GM04503 (cell line): ENCODE measurements at regions not wholly inside any gene's neighbourhood (a gene's known extent, or its start where the extent isn't known, plus 50 kb on each side); places are given as distances from the start of the nearest gene placed in this dataset.

Experiments
- DNase-seq: peaks from one replicate; pipeline ENCODE4 v3.0.0-alpha.2; 2012; ENCODE audit warnings: low read depth

DNA sequence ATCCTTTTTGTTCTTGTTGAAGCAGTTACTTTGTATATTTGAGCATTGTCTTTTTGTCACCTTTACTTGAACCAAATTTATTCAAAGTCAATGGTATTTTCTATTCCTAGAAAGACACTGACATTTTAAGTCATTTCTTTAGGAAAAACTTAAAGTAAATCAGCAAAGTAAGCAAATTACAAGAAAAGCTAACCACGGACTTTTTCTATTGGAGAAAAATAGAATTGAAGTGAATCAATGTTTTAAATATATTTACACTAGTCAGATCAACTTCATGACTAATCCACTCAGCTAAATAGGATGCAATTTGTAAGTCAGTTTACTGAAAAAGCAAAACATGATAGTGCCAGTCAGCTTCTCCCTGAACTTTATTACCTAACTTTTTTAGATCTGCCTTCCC is 733.8 kb upstream of the ALCAM start:
- DNase-seq, result no peak

DNA sequence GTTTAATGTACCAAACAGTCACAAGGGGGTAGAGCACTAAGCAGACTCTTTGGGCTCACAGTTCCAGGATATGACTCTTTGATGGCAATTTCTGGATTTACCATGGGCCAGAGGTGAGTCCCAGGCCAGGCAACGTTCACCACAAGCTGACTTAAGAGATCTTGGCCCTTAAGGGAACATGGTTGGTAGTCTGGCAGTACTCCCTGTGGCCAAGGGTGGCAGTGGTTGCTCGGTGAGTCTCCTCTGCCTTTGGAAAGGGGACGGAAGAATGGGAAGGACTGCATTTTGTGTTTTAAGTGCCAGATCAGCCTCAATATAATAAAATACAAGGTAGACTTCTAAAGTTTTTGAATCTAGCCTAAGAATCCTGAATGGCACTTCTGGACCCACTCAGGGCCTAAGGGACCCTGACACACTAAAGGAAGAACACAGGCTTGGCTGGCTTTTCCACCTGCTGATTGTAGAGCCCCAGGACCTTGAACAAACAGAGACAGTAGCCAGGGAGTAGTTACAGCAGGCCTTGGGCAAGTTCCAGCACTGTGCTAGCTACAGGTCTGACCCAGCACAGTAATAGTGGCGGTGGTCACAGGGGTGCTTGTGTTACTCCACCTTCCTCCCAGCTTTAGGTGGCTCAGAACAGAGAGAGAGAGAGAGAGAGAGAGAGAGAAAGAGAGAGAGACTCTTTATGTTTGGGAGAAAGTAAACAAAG is 730.7 kb upstream of the ALCAM start:
- no peak for DNase-seq

DNA sequence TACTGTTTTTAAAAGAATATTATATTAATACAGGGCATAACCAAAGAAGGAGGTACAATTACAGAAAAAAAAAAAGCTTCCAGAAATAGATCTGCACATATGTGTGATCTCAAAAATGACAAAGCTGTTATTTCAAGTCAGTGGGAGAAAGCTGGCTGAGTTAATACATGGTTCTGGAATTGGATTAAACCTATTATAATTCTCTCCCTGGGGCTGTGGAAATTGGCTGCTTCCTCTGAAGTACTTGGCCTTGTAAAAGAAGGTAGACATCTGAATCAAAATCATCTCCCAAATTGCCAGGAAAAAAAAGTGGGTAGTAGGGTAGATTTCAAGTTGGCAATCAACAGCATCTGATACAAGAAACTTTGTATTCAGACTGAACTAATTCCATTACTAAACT is 723.9 kb upstream of the ALCAM start:
- DNase-seq, result no peak

DNA sequence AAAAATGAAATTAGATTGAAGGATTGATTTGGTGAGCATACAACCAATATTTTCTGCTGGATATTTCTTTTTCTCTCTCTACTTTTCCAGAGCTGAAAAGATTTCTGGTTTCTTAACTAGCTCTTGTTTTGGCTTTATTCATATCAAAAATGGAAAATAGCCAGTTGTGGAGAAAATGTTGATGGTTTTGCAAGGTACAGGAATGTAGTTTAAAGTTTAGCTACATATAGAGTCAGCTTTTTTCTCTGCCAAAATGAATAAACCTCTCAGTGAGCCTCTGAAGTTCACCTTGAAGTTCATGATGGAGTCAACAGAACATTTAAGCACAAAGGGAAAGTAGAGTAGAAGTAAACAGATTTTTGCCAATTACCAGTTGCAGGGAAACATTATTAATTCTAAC is 720.5 kb upstream of the ALCAM start:
- no peak for DNase-seq

DNA sequence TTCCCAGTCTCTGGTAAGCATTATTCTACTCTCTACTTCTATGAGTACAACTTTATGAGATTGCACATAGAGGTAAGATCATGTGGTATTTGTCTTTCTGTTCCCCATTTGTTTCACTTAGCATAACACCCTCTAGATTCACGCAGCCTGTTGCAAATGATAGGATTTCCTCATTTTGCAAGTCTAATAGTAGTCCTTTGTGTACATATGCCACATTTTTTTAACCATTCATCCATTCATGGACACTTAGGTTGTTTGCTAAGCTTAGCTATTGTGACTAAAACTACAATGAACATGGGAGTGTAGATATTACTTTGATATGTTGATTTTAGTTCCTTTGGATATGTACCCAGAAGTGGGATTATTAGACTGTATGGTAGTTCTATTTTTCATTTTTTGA is 717.9 kb upstream of the ALCAM start:
- DNase-seq, result no peak

DNA sequence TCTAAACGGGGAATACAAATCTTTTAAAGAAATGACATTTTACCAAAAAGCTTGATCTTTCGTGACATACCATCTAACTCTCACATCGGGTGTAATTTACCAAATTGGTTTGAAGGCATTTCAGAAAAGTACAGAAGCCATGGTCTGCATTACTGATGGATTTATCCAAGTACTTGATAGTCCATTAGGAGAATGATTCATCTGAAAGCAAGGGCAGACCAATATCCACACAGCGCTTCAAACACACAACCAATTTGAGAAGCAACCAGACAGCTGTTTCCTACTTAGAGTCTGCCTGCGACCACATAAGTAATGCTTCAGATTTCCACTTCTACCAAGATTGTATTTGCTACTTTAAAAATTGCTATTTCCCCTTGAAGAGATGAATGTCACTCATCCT is 697.6 kb upstream of the ALCAM start:
- no peak for DNase-seq

DNA sequence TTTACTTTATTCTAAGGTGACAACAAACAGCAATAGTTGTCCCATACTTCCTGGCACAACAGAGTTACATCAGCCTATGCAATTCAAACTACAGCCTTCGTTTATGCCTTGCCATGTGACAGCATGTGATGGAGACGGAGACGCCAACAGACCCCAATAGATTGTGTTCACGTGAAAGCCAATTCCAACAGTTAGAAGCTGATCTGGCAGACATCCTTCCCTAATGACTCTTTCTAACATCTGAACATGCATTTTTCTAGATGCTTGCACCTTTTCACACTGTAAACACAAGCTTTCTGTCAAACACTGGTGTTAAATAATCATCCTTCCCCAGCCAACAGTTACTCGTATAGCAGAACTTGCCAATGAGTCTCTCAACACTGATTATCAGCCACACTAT is 694.4 kb upstream of the ALCAM start:
- DNase-seq, result no peak

DNA sequence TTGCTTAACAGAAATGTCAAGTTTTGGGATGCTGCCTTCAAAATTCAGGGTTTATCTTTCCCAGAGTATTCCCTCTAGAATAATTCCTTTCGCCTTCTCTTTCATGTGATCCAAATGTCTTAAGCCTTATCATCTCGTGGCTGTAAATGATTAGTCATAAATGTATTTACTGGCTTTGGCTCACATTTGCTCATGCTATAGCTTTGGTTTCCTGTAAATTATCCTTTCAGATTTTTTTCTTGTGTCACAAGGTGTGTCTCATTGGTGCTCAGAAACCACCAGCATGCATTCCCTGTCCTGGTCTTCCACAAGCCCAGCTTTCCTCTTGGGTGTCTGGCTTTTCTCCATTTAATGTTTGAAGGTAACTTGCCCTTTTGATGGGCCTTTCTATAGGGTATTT is 692.7 kb upstream of the ALCAM start:
- DNase-seq, result no peak

DNA sequence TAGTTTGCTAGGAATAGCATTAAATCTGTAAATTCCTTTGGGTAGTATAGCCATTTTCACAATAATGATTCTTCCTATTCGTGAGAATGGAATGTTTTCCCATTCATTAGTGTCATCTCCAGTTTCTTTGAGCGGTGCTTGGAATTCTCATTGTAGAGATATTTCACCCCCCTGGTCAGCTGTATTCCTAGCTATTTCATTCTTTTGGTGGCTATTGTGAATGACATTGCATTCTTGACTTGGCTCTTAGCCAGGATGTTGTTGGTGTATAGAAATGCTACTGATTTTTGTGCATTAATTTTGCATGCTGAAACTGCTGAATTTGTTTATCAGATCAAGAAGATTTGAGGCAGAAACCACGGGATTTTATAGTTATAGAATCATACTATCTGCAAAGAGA is 690.5 kb upstream of the ALCAM start:
- DNase-seq, result no peak

DNA sequence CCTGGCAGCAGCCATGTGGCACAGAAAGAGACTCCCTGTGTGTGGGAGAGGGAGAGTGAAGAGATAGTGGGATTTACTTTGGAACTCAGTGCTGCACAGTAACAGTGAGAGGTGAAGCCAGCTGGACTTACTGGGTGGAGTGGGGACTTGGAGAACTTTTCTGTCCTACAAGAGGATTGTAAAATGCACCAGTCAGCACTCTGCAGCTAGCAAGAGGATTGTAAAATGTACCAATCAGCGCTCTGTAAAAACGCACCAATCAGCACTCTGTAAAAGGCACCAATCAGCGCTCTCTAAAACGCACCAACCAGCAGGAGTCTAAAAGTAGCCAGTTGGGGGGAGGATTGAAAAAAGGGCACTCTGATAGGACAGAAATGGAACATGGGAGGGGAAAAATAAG is 688.8 kb upstream of the ALCAM start:
- DNase-seq, result no peak

DNA sequence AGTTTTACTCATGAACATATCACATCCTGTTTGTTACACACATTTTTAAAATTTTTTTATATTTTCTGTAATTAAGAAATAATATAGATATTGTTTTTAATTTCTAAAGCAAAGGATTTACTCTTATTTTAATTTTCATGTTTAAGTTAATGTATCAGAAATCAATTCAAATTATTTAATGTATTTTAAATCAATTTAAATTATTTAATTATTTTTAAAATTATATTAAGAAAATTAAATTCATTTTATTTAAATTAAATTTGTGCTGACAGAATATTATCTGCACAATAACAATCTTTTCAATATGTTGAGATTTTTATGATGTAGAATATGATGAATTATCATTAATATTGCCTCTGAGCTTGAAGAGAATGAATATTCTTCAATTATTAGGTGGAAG is 681.2 kb upstream of the ALCAM start:
- DNase-seq, result no peak

DNA sequence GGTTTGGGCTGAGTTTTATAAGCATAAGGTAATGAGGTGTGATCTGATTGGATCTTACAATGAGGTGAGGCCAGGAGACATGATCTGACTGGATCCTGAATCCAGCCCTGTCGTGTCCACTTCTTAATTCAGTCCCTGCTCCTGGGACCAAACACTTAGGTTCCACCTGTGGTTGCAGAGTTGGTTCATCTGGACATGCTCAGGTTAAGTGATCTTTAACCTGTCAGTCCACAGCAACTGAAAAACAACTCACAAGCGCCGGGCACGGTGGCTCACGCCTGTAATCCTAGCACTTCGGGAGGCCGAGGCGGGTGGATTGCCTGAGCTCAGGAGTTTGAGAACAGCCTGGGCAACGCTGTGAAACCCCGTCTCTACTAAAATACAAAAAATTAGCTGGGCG is 679.3 kb upstream of the ALCAM start:
- DNase-seq, result no peak

DNA sequence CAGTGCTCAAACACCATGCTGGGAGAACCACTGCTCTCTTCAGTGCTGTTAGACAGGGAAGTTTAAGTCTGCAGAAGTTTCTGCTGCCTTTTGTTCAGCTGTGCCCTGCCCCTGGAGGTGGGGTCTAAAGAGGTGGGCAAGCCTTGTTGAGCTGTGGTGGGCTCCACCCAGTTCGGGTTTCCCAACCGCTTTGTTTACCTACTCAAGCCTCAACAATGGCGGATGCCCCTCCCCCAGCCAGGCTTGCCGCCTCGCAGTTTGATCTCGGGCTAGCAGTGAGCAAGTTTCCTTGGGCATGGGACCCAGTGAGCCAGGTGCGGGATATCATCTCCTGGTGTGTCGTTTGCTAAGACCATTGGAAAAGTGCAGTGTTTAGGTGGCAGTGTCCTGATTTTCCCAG is 670.2 kb upstream of the ALCAM start:
- no peak for DNase-seq

DNA sequence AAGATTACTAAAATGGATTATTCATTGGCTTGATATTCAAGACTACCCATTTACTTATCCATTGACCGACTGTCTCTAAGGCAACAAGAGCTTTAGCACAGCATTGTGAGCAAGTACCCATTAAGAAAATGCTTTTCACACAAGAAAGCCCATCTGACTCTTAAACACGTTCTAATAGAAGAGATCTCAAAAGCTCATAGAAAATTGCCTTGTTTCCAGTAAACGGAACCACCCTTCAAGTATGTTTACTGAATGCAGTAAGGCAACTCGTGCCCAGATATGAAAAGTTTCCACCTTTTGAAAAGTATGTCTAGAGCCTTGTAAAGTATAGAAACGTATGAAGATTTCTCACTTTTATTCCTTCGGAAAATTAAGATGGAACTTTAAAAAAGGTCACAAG is 655.3 kb upstream of the ALCAM start:
- no peak for DNase-seq

DNA sequence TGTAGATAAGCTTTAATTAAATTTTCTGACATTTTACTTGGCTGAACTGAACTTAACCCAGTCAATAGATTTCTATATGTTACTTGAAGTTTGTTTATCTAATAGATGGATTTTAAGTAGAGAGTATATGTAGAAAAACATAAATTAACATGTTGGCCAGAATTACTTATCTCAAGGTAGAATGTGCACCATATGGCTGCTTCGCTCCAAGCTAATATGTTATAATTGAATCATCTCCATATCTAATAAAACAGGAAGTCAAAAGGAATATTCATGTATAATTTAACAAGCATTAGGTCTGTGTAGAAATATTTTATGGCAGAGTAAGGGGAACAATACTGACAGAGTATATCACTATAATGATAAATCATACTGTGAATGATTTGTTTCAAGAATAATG is 650.7 kb upstream of the ALCAM start:
- DNase-seq, result no peak

DNA sequence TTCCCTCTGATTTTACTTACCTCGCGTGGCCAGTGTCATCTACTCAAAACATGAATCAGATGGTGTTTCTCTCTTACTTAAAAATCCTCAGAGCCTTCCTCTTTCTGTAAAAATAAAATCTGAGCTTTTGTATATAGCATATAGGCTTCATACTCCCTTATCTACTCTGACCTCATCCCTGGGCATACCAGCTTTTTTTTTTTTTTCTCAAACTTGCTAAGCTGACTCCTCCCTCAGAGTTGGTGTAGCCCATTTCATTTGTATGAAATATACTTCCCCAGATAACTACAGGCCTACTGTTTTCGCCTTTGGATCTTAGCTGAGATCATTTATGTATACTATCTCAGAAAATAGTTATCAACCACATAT is 648.9 kb upstream of the ALCAM start:
- DNase-seq, result no peak

DNA sequence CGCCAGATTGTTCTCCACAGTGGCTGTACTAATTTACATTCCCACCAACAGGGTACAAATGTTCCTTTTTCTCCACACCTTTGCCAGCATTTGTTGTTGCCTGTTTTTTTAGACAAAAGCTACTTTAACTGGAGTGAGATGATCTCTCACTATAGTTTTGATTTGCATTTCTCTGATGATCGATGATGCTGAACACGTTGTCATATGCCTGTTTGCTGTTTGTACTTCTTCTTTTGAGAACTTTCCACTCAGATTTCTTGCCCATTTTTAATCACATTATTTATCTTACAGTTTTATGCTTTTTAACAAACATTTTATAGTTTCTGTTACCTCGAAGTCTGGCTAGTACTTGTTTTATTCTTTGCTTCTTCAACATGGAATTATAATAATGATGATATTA is 643.7 kb upstream of the ALCAM start:
- no peak for DNase-seq

DNA sequence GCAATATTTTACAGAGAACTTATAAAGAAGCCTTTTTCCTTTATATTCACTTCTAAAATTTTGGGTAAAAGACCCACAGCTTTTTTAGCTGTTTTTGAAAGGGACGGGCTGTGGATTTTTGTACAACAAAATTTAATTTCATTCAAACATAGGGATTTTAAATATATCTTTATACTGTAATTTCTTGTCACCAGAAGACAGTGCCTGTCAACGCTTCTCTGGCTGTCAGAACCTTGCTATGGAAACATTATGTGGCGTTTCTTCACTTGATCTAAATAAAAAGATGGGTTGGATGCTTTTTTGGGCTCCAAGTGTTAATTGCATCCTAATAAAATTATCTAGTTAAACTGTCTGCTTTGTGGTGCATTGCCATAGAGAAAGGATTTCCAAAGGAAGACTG is 635.6 kb upstream of the ALCAM start:
- DNase-seq, result no peak

DNA sequence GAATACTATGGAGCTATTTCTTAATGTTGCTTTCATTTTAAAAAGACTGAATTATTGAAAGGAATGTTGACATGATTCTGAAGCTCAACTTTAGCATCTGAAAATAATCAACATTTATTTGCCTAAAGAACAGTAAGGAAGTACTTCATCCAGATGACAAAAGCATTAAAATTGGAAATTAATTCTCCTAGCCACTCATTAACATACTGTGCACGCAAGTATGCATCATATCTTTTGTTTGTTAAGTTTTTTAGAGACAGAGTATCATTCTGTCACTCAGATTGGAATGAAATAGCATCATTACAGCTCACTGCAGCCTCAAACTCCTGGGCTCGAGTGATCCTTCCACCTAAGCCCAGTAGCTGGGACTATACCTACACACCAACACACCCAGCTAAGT is 632.1 kb upstream of the ALCAM start:
- no peak for DNase-seq

DNA sequence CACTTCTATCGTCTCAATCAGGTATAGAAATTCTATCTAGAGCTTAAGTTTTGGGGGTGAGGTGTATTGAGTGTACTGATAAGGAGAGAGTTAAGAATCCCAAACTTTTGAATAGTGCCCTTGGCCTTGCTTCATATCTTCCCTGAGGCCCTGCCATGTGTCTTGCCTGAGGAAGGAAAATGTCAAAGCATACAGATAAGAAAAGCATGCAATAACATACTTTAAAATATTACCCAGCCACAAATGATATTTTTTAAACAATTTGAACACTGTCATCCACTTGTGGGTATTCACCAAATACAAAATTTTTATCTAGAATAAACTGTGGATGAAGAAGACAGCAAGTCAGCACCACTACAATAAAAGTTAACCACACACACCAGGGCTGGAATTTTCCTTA is 631.0 kb upstream of the ALCAM start:
- no peak for DNase-seq

DNA sequence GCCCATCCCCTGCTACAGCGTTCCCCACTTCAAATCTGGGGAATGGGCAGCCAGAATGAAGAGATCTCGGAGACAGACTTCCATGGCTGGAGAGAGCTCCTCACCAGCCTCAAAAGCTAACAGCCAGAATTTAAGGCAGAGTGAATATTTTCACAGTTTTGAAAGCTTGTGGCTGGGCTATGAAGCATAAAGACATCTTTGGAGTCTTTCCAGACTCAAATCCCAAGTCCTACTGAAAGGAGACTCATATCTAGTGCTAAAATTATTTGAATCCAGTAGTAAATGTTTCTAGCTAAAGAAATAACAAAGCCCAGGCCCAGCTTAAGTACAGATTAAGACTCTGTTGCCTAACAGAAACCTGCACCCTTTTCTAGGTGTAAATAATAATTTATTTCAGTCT is 628.4 kb upstream of the ALCAM start:
- no peak for DNase-seq

DNA sequence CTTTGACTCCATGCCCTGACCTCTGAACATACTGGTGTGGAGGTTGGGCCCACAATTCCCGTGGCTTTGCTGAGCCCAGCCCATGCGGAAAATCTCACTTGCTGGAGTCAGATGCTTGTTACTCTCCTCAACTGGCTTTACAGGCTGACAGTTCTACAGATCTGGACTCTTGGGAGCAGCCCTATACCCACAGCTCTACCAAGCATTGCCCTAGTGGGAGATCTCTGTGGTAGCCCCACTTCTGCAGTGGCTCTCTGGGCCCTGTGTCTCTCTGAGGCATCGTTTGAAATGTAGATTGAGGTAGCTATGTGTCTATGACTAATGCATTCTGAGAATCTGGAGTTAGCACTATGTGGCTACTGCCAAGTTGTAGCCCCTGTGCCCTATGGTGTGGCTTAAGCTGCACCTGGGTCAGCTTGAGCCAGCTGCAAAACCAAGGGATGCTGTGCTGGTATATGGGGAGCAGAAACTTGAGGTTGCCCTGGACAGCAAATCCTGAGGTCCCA is 625.8 kb upstream of the ALCAM start:
- no peak for DNase-seq

DNA sequence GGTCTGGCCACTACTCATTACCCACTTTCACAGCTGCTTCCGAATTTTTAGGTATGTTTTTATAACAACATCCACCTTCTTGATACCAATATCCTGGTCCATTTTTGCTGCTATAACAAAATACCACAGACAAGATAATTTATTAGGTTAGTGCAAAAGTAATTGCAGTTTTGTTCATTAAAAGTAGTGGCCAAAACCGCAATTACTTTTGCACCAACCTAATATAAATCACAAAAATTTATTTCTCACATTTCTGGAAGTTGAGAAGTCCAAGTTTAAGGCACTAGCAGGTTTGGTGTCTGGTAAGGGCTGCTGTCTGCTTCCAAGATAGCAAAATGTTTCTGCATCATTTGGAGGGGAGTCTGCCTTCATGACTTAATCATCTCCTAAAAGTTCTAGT is 624.7 kb upstream of the ALCAM start:
- DNase-seq, result no peak

DNA sequence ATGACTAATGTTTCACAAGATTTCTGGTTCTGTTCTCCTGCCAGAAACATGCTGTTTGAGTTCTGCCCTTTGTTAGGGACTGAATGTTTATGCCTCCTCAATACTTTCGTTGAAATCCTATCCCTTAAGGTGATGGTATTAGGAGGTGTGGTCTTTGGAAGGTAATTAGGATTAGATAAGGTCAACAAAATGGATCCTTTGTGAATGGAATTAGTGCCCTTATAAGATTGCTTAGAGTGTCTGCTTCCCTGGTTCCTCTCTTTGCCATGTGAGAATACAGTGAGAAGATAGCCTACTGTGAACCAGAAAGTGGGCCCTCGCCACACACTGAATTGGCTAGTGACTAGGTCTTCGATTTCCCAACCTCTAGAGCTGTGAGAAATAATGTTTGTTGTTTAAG is 621.4 kb upstream of the ALCAM start:
- no peak for DNase-seq

DNA sequence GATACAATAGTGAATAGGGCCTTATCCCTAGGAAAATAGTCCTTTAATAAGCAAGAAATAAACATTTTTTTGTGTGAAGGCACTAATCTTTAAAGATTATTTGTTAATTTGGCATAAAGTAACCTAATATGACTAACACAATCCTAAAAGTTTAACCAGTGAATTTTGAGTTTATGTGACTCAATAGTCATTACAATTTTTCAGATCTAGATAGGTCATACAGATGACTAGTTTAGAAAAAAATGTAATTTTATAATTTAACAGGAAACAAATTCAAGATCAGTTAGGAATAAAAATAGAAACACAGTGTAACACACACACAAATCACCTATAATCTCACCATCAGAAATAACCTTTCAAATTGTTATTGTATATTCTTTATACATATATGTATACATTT is 620.7 kb upstream of the ALCAM start:
- DNase-seq, result no peak
